Activated B cell treated with CpG ODN at 0.5 μM for 24 hours (primary cell): ENCODE measurements at regions not wholly inside any gene's neighbourhood (a gene's known extent, or its start where the extent isn't known, plus 50 kb on each side); places are given as distances from the start of the nearest gene placed in this dataset.

Source experiments
- ATAC-seq: fragments of 200-7000 bp; cut with Tn5 transposase; one replicate; pipeline ENCODE4 v1.10.0; 2021; ENCODE audit warnings: low read depth, mild to moderate bottlenecking, moderate library complexity
- CTCF ChIA-PET: fragments of 350-600 bp; sonication (Branson Sonifier 250); formaldehyde crosslinking; loops from one replicate; lab custom pipeline; 2021; ENCODE audit warnings: antibody characterized with exemption; lab: Charles Lee
- POLR2A ChIA-PET: fragments of 350-600 bp; sonication (Branson Sonifier 250); formaldehyde crosslinking; loops from one replicate; lab custom pipeline; 2021; ENCODE audit warnings: antibody characterized with exemption; lab: Charles Lee
- DNase-seq: peaks from one replicate; pipeline ENCODE4 v3.0.0; 2022
- H3K27ac Mint-ChIP-seq: one replicate; pipeline ENCODE4 v1.8.0; 2020; ENCODE audit warnings: mixed read lengths
- H3K27me3 Mint-ChIP-seq: one replicate; pipeline ENCODE4 v1.8.0; 2021; ENCODE audit warnings: mixed read lengths
- H3K36me3 Mint-ChIP-seq: one replicate; pipeline ENCODE4 v1.8.0; 2021; ENCODE audit warnings: low read depth, mixed read lengths
- H3K4me1 Mint-ChIP-seq: one replicate; pipeline ENCODE4 v1.8.0; 2021; ENCODE audit warnings: mixed read lengths
- H3K4me3 Mint-ChIP-seq: one replicate; pipeline ENCODE4 v1.8.0; 2020; ENCODE audit warnings: mild to moderate bottlenecking, mixed read lengths
- H3K9me3 Mint-ChIP-seq: one replicate; pipeline ENCODE4 v1.8.0; 2020; ENCODE audit warnings: mixed read lengths
- intact Hi-C: fragments of 100-400 bp; cut with micrococcal nuclease; formaldehyde crosslinking; loops from one replicate; pipeline ENCODE4 v1.15.1; 2024
- TF ChIP-seq, protein P1 (sequence below): fragments of 200-600 bp; IDR thresholded peaks from one replicate; pipeline ENCODE4 v1.8.0; 2022; ENCODE audit warnings: antibody characterized with exemption, mild to moderate bottlenecking

GRCh38 chr1:20426923-20427322 is 59.1 kb downstream of the CAMK2N1 start:
- ChIA-PET CTCF (no interaction called here), POLR2A (no interaction called here)
- intact Hi-C loops, result no loop called here
- Mint-ChIP-seq H3K4me1 (peaks cover 3% of the 10 kb centered on the region), H3K27ac (no peak overlapping the region), H3K9me3 (peaks cover 16% of the 10 kb centered on the region), H3K4me3 (no peak overlapping the region), H3K36me3 (no peaks in the 10 kb centered on the region), H3K27me3 (peaks cover 18% of the 10 kb centered on the region)
- ATAC-seq (peak; percentile 18), DNase-seq (no peak)
- TF ChIP-seq, protein P1, sequence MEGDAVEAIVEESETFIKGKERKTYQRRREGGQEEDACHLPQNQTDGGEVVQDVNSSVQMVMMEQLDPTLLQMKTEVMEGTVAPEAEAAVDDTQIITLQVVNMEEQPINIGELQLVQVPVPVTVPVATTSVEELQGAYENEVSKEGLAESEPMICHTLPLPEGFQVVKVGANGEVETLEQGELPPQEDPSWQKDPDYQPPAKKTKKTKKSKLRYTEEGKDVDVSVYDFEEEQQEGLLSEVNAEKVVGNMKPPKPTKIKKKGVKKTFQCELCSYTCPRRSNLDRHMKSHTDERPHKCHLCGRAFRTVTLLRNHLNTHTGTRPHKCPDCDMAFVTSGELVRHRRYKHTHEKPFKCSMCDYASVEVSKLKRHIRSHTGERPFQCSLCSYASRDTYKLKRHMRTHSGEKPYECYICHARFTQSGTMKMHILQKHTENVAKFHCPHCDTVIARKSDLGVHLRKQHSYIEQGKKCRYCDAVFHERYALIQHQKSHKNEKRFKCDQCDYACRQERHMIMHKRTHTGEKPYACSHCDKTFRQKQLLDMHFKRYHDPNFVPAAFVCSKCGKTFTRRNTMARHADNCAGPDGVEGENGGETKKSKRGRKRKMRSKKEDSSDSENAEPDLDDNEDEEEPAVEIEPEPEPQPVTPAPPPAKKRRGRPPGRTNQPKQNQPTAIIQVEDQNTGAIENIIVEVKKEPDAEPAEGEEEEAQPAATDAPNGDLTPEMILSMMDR, result no peak

GRCh38 chr1:20426371-20426770 is 59.6 kb downstream of the CAMK2N1 start:
- POLR2A ChIA-PET, result no interaction called here
- Mint-ChIP-seq H3K27me3 (peaks cover 15% of the 10 kb centered on the region), H3K27ac (no peak overlapping the region), H3K4me3 (no peak overlapping the region), H3K36me3 (no peaks in the 10 kb centered on the region), H3K4me1 (peaks cover 3% of the 10 kb centered on the region), H3K9me3 (peaks cover 19% of the 10 kb centered on the region)
- TF ChIP-seq, protein P1, result no peak
- intact Hi-C loops, result no loop called here
- ATAC-seq, result no peak
- CTCF ChIA-PET, result no interaction called here
- DNase-seq, result no peak

- POLR2A ChIA-PET, result no interaction called here
- peaks cover 3% of the 10 kb centered on the region for H3K4me1 Mint-ChIP-seq
- no peak for ATAC-seq
- no peaks in the 10 kb centered on the region for H3K36me3 Mint-ChIP-seq
- H3K27me3 Mint-ChIP-seq, result peaks cover 17% of the 10 kb centered on the region
- peaks cover 21% of the 10 kb centered on the region for H3K9me3 Mint-ChIP-seq
- no peak for DNase-seq
- TF ChIP-seq, protein P1, result no peak
- intact Hi-C loops, result no loop called here
- H3K4me3 Mint-ChIP-seq, result no peak overlapping the region
- CTCF ChIA-PET, result no interaction called here
- H3K27ac Mint-ChIP-seq, result no peak overlapping the region
These were observed 60.4 kb downstream of the CAMK2N1 start for GRCh38 chr1:20425622-20426021.

DNA sequence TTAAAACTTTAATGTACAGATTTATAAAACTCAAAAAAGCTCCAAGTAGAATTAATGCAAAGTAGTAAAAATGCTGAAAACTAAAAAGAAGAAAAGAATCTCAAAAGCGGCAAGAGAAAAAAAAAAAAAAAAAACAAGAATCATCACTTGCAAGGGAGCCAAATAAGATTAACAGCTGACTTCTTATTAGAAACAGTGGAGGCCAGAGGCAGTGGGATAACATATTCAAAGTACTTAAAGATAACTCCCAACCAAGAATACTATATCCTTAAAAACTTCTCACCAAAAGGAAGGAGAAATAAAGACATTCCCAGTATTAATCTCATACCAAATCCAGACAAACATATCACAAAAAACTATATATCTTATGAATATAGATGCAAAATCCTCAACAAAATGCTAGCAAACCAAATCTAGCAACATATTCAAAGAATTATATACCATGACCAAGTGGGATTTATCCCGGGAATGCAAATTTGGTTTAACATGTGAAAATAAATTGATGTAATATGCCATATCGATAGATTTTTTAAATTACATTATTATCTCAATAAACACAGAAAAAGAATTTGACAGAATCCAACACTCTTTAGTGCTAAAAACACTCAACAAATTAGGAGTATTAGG is 62.7 kb downstream of the CAMK2N1 start:
- intact Hi-C loops, result no loop called here
- Mint-ChIP-seq H3K4me3 (no peak overlapping the region), H3K4me1 (peaks cover 3% of the 10 kb centered on the region), H3K36me3 (no peaks in the 10 kb centered on the region), H3K9me3 (peaks cover 21% of the 10 kb centered on the region), H3K27me3 (peaks cover 16% of the 10 kb centered on the region), H3K27ac (no peak overlapping the region)
- TF ChIP-seq, protein P1, result no peak
- no peak for DNase-seq
- POLR2A ChIA-PET, result interaction anchor here (0.6 kb wide), 1 partner anchor 86 kb away, joined by 5 read pairs; no protein-coding TSS in a partner anchor
- no peak for ATAC-seq
- CTCF ChIA-PET, result no interaction called here

DNA sequence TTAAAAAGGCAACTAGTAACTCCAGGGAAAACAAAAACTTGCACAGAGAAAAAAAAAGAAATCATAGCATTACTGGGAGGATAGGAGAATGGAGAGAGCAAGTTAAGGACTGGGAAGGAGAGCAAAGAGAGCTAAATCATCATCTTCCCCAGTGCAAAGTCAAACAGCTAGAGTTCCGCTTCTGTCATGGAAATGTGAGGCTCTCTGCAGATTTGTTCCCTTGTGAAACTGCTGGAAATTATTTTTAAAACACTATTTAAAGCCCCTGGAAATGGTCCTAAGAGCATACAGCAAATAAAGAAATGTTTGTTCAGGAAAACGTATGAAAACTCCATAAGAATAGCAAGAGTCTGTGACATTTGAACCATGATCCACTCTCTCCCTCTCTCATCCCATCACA is 64.6 kb downstream of the CAMK2N1 start:
- intact Hi-C loops, result no loop called here
- Mint-ChIP-seq H3K27me3 (peaks cover 24% of the 10 kb centered on the region), H3K27ac (no peak overlapping the region), H3K4me1 (peaks cover 3% of the 10 kb centered on the region), H3K9me3 (peaks cover 21% of the 10 kb centered on the region), H3K4me3 (no peak overlapping the region), H3K36me3 (no peaks in the 10 kb centered on the region)
- no peak for DNase-seq
- TF ChIP-seq, protein P1, result no peak
- no peak for ATAC-seq
- CTCF ChIA-PET, result no interaction called here
- POLR2A ChIA-PET, result no interaction called here
